ENCODE measurements at regions not wholly inside any gene's neighbourhood (a gene's known extent, or its start where the extent isn't known, plus 50 kb on each side); places are given as distances from the start of the nearest gene placed in this dataset.

DNA sequence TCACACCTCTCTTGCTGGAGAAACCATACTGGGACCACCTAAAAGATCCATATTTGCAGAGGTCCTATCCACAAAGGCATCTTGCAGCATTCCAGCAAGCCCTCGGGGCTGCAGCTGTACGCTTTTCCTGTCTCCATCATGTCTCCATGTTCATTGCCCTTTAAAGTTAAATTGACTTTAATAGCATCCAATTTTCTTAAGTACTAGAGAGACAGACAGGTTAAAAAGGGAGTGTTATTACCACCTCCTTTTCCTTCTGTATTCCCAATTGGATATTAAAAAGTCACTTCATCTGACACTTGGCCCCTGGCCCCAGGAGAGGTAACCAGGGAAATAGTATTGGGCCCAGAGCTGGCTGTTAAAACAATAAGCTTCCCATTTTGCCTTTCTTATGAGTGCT lies 178.6 kb downstream of the UNC5CL start:
- no peak for FAIRE-seq
- no peak for TF ChIP-seq CTCF (IDR thresholded peaks at IDR 0.05; ENCODE audit: insufficient read depth, missing control alignments)

GRCh38 chr6:40856271-40856670 lies 182.8 kb downstream of the UNC5CL start:
- TF ChIP-seq CTCF (IDR thresholded peaks at IDR 0.05; ENCODE audit: insufficient read depth, missing control alignments) = no peak
- no peak for FAIRE-seq
- no peak for DNase-seq (ENCODE audit: insufficient read length, low spot score)

More for the DNA sequence above, 178.6 kb downstream of the UNC5CL start:
- no peak for DNase-seq (ENCODE audit: insufficient read length, low spot score)

DNA sequence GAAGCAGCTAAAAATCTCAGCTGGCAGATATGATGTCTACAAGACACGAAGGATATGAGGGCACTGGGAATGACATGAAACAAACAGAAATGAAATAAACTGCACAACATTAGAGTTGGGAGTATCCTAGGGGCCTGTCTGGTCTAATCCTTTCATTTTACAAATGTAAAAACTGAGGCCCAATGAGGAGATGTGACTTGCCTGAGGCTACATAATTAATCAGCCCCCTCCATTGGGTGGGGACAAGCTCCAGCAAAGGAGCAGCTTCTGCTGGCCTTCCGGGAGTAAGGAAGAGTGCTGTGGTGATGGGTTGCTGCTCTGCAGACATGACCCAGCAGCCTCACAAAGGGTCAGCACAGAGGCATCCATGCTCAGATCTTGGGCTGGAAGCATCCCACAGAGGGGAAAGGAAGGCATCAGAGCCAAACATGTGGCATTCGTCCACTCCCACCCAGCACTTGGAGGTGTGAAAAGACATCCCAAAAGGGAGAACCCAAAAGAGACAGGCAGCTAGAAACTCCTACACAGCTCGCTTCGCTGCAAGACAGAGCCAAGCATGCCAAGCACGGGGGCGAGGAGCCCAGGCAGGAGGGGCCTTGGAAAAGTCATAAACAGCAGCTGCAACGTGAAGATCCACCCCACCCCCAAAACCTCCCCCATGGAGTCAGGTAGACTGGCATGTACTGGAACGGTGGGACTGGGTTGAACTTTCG lies 183.7 kb downstream of the UNC5CL start:
- FAIRE-seq = no peak
- DNase-seq (ENCODE audit: insufficient read length, low spot score) = no peak
- no peak for TF ChIP-seq CTCF (IDR thresholded peaks at IDR 0.05; ENCODE audit: insufficient read depth, missing control alignments)

GRCh38 chr6:40854592-40854991 lies 184.4 kb downstream of the UNC5CL start:
- no peak for TF ChIP-seq CTCF (IDR thresholded peaks at IDR 0.05; ENCODE audit: insufficient read depth, missing control alignments)
- DNase-seq (ENCODE audit: insufficient read length, low spot score) = no peak
- FAIRE-seq = no peak

DNA sequence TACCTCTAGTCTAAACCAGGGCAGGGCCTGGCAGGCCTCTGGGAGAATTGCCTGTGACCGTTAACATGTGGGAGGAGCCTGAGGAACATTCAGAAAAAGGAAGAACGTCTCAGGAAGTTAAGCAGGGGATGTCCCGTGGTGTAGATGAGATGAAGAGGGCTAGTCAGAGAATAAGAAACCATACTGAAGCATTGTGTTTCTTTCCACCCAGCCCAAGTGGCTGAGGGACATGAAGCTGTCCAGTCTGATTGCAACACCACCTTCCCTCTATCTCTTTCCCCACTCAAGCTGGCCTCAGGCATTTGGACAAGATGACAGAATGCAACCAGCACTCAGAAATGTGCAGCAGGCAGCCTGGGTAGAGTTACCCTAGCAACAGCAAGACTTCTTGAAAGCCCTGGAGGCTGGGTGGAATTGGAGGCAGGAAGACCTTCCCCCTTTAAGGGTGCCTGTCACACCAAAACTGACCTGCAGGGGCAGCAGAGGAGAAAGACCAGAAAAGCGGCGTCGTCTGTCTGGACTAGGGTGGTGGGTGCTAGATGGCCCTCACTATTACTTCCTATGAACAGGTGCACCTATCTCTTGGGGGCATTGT lies 186.1 kb downstream of the UNC5CL start:
- FAIRE-seq = no peak
- DNase-seq (ENCODE audit: insufficient read length, low spot score) = no peak
- no peak for TF ChIP-seq CTCF (IDR thresholded peaks at IDR 0.05; ENCODE audit: insufficient read depth, missing control alignments)

DNA sequence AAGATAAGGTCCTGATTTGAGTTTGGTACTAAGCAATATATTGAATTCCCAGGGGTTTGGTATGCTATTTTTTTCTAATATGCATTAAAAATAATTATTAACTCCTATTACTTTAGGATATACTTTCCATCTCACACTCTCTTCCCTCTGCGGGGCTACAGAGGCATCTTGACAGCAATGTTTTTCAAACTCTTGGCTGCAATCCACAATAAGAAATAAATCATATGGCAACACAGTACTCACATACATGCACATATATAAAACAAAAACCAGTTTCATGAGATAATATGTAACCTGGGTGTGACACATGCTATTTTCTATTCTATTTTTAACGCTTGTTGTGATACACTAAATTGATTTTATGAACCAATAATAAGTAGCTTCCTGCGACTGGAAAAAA lies 189.5 kb downstream of the UNC5CL start:
- FAIRE-seq (no peak), DNase-seq (ENCODE audit: insufficient read length, low spot score) (no peak)

More for the DNA sequence above, 189.5 kb downstream of the UNC5CL start:
- TF ChIP-seq CTCF (IDR thresholded peaks at IDR 0.05; ENCODE audit: insufficient read depth, missing control alignments) = no peak
